ENCODE measurements at regions not wholly inside any gene's neighbourhood (a gene's known extent, or its start where the extent isn't known, plus 50 kb on each side); places are given as distances from the start of the nearest gene placed in this dataset.
A peak's percentile ranks its signal among the peaks of the same experiment; 100 is the strongest.

- Mint-ChIP-seq H3K4me3 (peak overlapping the region in 1 of 8 donors; percentile 63), H3K9me3 (no peaks in the 10 kb centered on the region), H3K27ac (no peak overlapping the region), H3K27me3 (peaks cover 19 to 27% (median 21%) of the 10 kb centered on the region in 3 donors), H3K36me3 (no peaks in the 10 kb centered on the region), H3K4me1 (peaks cover 4 to 15% (median 13%) of the 10 kb centered on the region in 3 donors)
- DNase-seq: no peak
- ATAC-seq (ENCODE audit: low read depth in 2 of 2): no peak
Measured at GRCh38 chr15:67968564-67968963, 85.6 kb upstream of the PIAS1 start.

- no peak overlapping the region for H3K4me3 Mint-ChIP-seq
- H3K9me3 Mint-ChIP-seq: no peaks in the 10 kb centered on the region
- H3K27me3 Mint-ChIP-seq: peaks cover 19 to 27% (median 21%) of the 10 kb centered on the region in 3 donors
- ATAC-seq (ENCODE audit: low read depth in 2 of 2) (no peak), DNase-seq (no peak)
- no peaks in the 10 kb centered on the region for H3K36me3 Mint-ChIP-seq
- no peak overlapping the region for H3K27ac Mint-ChIP-seq
- peaks cover 4 to 15% (median 13%) of the 10 kb centered on the region in 3 donors for H3K4me1 Mint-ChIP-seq
Measured at GRCh38 chr15:67968966-67969365, 85.1 kb upstream of the PIAS1 start.

- H3K9me3 Mint-ChIP-seq: no peaks in the 10 kb centered on the region
- H3K27me3 Mint-ChIP-seq: peaks cover 19 to 27% (median 24%) of the 10 kb centered on the region in 3 donors
- no peak overlapping the region for H3K27ac Mint-ChIP-seq
- H3K36me3 Mint-ChIP-seq: no peaks in the 10 kb centered on the region
- H3K4me1 Mint-ChIP-seq: peaks cover 4 to 15% (median 13%) of the 10 kb centered on the region in 3 donors
- no peak for DNase-seq
- no peak overlapping the region for H3K4me3 Mint-ChIP-seq
- ATAC-seq (ENCODE audit: low read depth in 2 of 2): no peak
Measured at GRCh38 chr15:67969892-67970291, 84.2 kb upstream of the PIAS1 start.

GRCh38 chr15:67972377-67972776 is 81.7 kb upstream of the PIAS1 start:
- no peak overlapping the region for H3K27ac Mint-ChIP-seq
- peaks cover 4 to 15% (median 13%) of the 10 kb centered on the region in 3 donors for H3K4me1 Mint-ChIP-seq
- no peak overlapping the region for H3K4me3 Mint-ChIP-seq
- DNase-seq (no peak), ATAC-seq (ENCODE audit: low read depth in 2 of 2) (no peak)
- H3K36me3 Mint-ChIP-seq: no peaks in the 10 kb centered on the region
- peaks cover 0 to 3% (median 0%) of the 10 kb centered on the region in 7 donors for H3K9me3 Mint-ChIP-seq
- peaks cover 18 to 27% (median 26%) of the 10 kb centered on the region in 3 donors for H3K27me3 Mint-ChIP-seq

GRCh38 chr15:67973846-67974245 is 80.3 kb upstream of the PIAS1 start:
- H3K9me3 Mint-ChIP-seq: peaks cover 0 to 7% (median 2%) of the 10 kb centered on the region in 7 donors
- peaks cover 0 to 3% (median 1%) of the 10 kb centered on the region in 3 donors for H3K4me1 Mint-ChIP-seq
- DNase-seq: no peak
- H3K4me3 Mint-ChIP-seq: no peak overlapping the region
- no peak overlapping the region for H3K27ac Mint-ChIP-seq
- peaks cover 3 to 24% (median 11%) of the 10 kb centered on the region in 3 donors for H3K27me3 Mint-ChIP-seq
- peaks cover 0 to 4% of the 10 kb centered on the region in 2 donors for H3K36me3 Mint-ChIP-seq
- ATAC-seq (ENCODE audit: low read depth in 2 of 2): no peak

GRCh38 chr15:67976506-67977073 is 77.5 kb upstream of the PIAS1 start:
- ATAC-seq (ENCODE audit: low read depth in 2 of 2) (no peak), DNase-seq (no peak)
- peaks cover 0 to 14% of the 10 kb centered on the region in 2 donors for H3K36me3 Mint-ChIP-seq
- no peak overlapping the region for H3K27ac Mint-ChIP-seq
- no peak overlapping the region for H3K4me3 Mint-ChIP-seq
- H3K27me3 Mint-ChIP-seq: peaks cover 0 to 19% (median 0%) of the 10 kb centered on the region in 3 donors
- no peaks in the 10 kb centered on the region for H3K4me1 Mint-ChIP-seq
- H3K9me3 Mint-ChIP-seq: peaks cover 0 to 12% (median 6%) of the 10 kb centered on the region in 7 donors

- Mint-ChIP-seq H3K9me3 (peaks cover 0 to 12% (median 6%) of the 10 kb centered on the region in 7 donors), H3K4me3 (no peak overlapping the region), H3K4me1 (no peaks in the 10 kb centered on the region), H3K36me3 (peaks cover 0 to 14% of the 10 kb centered on the region in 2 donors), H3K27me3 (peaks cover 0 to 14% (median 0%) of the 10 kb centered on the region in 3 donors), H3K27ac (no peak overlapping the region)
- DNase-seq (no peak), ATAC-seq (ENCODE audit: low read depth in 2 of 2) (no peak)
Measured at GRCh38 chr15:67977414-67978089, 76.6 kb upstream of the PIAS1 start.

- H3K36me3 Mint-ChIP-seq: peaks cover 0 to 14% of the 10 kb centered on the region in 2 donors
- DNase-seq: no peak
- H3K27me3 Mint-ChIP-seq: peaks cover 0 to 10% (median 0%) of the 10 kb centered on the region in 3 donors
- no peaks in the 10 kb centered on the region for H3K4me1 Mint-ChIP-seq
- peaks cover 0 to 12% (median 6%) of the 10 kb centered on the region in 7 donors for H3K9me3 Mint-ChIP-seq
- H3K4me3 Mint-ChIP-seq: no peak overlapping the region
- H3K27ac Mint-ChIP-seq: no peak overlapping the region
- ATAC-seq (ENCODE audit: low read depth in 2 of 2): no peak
Measured at GRCh38 chr15:67979281-67979680, 74.8 kb upstream of the PIAS1 start.

GRCh38 chr15:67980171-67980570 is 73.9 kb upstream of the PIAS1 start:
- Mint-ChIP-seq H3K9me3 (peaks cover 0 to 12% (median 6%) of the 10 kb centered on the region in 7 donors), H3K4me1 (no peaks in the 10 kb centered on the region), H3K27ac (no peak overlapping the region), H3K36me3 (peaks cover 0 to 14% of the 10 kb centered on the region in 2 donors), H3K27me3 (peaks cover 0 to 8% (median 0%) of the 10 kb centered on the region in 3 donors), H3K4me3 (no peak overlapping the region)
- ATAC-seq (ENCODE audit: low read depth in 2 of 2) (no peak), DNase-seq (no peak)

- no peaks in the 10 kb centered on the region for H3K4me1 Mint-ChIP-seq
- peak overlapping the region in 2 of 8 donors; percentile 38 to 58 for H3K4me3 Mint-ChIP-seq
- peaks cover 0 to 12% (median 6%) of the 10 kb centered on the region in 7 donors for H3K9me3 Mint-ChIP-seq
- peak overlapping the region in 1 of 6 donors; percentile 3 for H3K27ac Mint-ChIP-seq
- peaks cover 0 to 7% (median 0%) of the 10 kb centered on the region in 3 donors for H3K27me3 Mint-ChIP-seq
- DNase-seq: no peak
- no peak for ATAC-seq (ENCODE audit: low read depth in 2 of 2)
- peaks cover 0 to 14% of the 10 kb centered on the region in 2 donors for H3K36me3 Mint-ChIP-seq
Measured at GRCh38 chr15:67980773-67981685, 73.1 kb upstream of the PIAS1 start.

- ATAC-seq (ENCODE audit: low read depth in 2 of 2): no peak
- H3K27me3 Mint-ChIP-seq: peaks cover 0 to 5% (median 0%) of the 10 kb centered on the region in 3 donors
- peaks cover 0 to 11% (median 6%) of the 10 kb centered on the region in 7 donors for H3K9me3 Mint-ChIP-seq
- no peak for DNase-seq
- no peak overlapping the region for H3K4me3 Mint-ChIP-seq
- no peak overlapping the region for H3K27ac Mint-ChIP-seq
- H3K4me1 Mint-ChIP-seq: no peaks in the 10 kb centered on the region
- H3K36me3 Mint-ChIP-seq: peaks cover 0 to 14% of the 10 kb centered on the region in 2 donors
Measured at GRCh38 chr15:67981848-67982247, 72.3 kb upstream of the PIAS1 start.

GRCh38 chr15:67991706-67992105 is 62.4 kb upstream of the PIAS1 start:
- Mint-ChIP-seq H3K36me3 (no peaks in the 10 kb centered on the region), H3K4me3 (no peak overlapping the region)
- ATAC-seq (ENCODE audit: low read depth in 2 of 2): no peak

GRCh38 chr15:67992411-67992810 is 61.7 kb upstream of the PIAS1 start:
- H3K27me3 Mint-ChIP-seq: peaks cover 0 to 14% (median 9%) of the 10 kb centered on the region in 3 donors
- peak overlapping the region in 1 of 6 donors; percentile 3 for H3K27ac Mint-ChIP-seq

More at GRCh38 chr15:67991706-67992105, 62.4 kb upstream of the PIAS1 start:
- H3K4me1 Mint-ChIP-seq: no peaks in the 10 kb centered on the region
- H3K9me3 Mint-ChIP-seq: peaks cover 0 to 3% (median 0%) of the 10 kb centered on the region in 7 donors
- H3K27me3 Mint-ChIP-seq: peaks cover 0 to 17% (median 12%) of the 10 kb centered on the region in 3 donors
- H3K27ac Mint-ChIP-seq: no peak overlapping the region
- DNase-seq: no peak

More at GRCh38 chr15:67992411-67992810, 61.7 kb upstream of the PIAS1 start:
- peaks cover 0 to 6% (median 4%) of the 10 kb centered on the region in 3 donors for H3K4me1 Mint-ChIP-seq
- H3K4me3 Mint-ChIP-seq: no peak overlapping the region
- DNase-seq (no peak), ATAC-seq (ENCODE audit: low read depth in 2 of 2) (no peak)
- H3K36me3 Mint-ChIP-seq: no peaks in the 10 kb centered on the region
- H3K9me3 Mint-ChIP-seq: peaks cover 0 to 3% (median 0%) of the 10 kb centered on the region in 7 donors

All from naive B cell (primary cell).